ENCODE measurements at regions not wholly inside any gene's neighbourhood (a gene's known extent, or its start where the extent isn't known, plus 50 kb on each side); places are given as distances from the start of the nearest gene placed in this dataset. TPM values are rescaled to one million over a fixed set of nuclear protein-coding genes. Genes with fewer than 3 reads are reported as not detected.

DNA sequence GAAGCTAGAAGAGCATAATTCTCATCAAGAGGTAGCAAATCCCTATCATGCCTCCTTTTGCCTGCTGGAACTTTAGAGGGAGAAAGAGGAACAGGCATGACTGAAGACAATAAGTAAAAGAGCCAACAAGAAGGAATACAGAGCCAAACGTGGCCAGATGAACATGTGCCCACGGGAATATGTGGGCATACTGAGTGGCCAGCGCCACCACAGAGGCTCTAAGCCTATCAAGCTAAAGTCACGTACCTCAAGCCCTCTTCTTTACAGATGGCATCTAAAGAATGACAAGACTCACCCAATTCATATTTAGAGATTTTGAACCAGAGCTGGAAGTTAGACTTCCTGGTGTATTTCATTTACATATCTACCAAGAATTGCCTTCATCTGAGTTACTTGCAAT lies 59.9 kb upstream of the ITGA4 start:
- DNase-seq (ENCODE audit: low spot score): no peak
- TF ChIP-seq, protein P1, sequence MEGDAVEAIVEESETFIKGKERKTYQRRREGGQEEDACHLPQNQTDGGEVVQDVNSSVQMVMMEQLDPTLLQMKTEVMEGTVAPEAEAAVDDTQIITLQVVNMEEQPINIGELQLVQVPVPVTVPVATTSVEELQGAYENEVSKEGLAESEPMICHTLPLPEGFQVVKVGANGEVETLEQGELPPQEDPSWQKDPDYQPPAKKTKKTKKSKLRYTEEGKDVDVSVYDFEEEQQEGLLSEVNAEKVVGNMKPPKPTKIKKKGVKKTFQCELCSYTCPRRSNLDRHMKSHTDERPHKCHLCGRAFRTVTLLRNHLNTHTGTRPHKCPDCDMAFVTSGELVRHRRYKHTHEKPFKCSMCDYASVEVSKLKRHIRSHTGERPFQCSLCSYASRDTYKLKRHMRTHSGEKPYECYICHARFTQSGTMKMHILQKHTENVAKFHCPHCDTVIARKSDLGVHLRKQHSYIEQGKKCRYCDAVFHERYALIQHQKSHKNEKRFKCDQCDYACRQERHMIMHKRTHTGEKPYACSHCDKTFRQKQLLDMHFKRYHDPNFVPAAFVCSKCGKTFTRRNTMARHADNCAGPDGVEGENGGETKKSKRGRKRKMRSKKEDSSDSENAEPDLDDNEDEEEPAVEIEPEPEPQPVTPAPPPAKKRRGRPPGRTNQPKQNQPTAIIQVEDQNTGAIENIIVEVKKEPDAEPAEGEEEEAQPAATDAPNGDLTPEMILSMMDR (IDR thresholded peaks at IDR 0.05): no peak
- Mint-ChIP-seq H3K9me3 (ENCODE audit: low read depth) (peaks cover 2% of the 10 kb centered on the region), H3K27ac (ENCODE audit: unreplicated experiment) (no peak overlapping the region), H3K36me3 (ENCODE audit: low read depth) (no peaks in the 10 kb centered on the region), H3K27me3 (ENCODE audit: low read depth) (no peaks in the 10 kb centered on the region), H3K4me1 (ENCODE audit: low read depth) (peaks cover 22% of the 10 kb centered on the region), H3K4me3 (ENCODE audit: unreplicated experiment) (no peak overlapping the region)

DNA sequence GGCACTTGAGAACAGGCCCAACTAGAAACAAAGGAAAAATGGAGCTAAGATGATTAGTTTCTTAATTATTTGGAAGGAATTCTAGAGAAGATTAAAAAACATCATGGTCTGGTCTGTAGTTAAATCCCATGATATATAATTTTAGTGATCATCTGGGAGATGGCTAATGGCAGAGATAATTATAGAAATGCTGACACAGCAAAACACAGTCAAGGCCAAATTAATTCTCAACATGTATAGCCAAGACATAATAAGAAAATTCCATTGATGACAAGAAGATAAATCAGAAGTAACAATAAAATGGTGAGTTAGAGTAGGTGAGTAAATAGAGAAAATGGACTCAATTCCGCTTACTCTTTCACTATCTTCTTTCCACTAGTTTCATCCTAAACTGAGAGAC lies 59.2 kb upstream of the ITGA4 start:
- H3K27me3 Mint-ChIP-seq (ENCODE audit: low read depth): no peaks in the 10 kb centered on the region
- DNase-seq (ENCODE audit: low spot score): no peak
- no peaks in the 10 kb centered on the region for H3K36me3 Mint-ChIP-seq (ENCODE audit: low read depth)
- H3K27ac Mint-ChIP-seq (ENCODE audit: unreplicated experiment): no peak overlapping the region
- peaks cover 22% of the 10 kb centered on the region for H3K4me1 Mint-ChIP-seq (ENCODE audit: low read depth)
- H3K9me3 Mint-ChIP-seq (ENCODE audit: low read depth): peaks cover 2% of the 10 kb centered on the region
- TF ChIP-seq, protein P1 (IDR thresholded peaks at IDR 0.05): no peak
- H3K4me3 Mint-ChIP-seq (ENCODE audit: unreplicated experiment): no peak overlapping the region

DNA sequence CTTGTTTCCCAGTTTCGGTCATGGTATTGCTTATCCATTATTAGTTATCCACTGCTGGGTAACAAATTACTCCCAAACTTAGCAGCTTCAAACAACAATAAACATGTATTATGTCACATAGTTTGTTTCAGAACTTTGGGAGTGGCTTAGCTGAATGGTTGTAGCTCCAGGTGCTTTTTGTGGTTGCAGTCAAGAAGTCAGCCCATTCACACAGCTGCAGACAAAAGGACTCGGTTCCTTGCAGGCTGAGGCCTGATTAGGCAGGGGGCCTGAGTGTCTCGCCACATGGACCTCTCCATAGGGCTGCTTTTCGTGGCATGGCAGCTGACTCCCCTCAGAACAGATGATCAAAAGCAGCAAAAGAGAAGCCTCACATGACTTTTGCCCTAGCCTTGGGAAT lies 58.2 kb upstream of the ITGA4 start:
- Mint-ChIP-seq H3K4me3 (ENCODE audit: unreplicated experiment) (no peak overlapping the region), H3K27me3 (ENCODE audit: low read depth) (no peaks in the 10 kb centered on the region), H3K27ac (ENCODE audit: unreplicated experiment) (no peak overlapping the region), H3K36me3 (ENCODE audit: low read depth) (no peaks in the 10 kb centered on the region), H3K4me1 (ENCODE audit: low read depth) (peaks cover 16% of the 10 kb centered on the region), H3K9me3 (ENCODE audit: low read depth) (peaks cover 2% of the 10 kb centered on the region)
- DNase-seq (ENCODE audit: low spot score): no peak
- TF ChIP-seq, protein P1 (IDR thresholded peaks at IDR 0.05): no peak

DNA sequence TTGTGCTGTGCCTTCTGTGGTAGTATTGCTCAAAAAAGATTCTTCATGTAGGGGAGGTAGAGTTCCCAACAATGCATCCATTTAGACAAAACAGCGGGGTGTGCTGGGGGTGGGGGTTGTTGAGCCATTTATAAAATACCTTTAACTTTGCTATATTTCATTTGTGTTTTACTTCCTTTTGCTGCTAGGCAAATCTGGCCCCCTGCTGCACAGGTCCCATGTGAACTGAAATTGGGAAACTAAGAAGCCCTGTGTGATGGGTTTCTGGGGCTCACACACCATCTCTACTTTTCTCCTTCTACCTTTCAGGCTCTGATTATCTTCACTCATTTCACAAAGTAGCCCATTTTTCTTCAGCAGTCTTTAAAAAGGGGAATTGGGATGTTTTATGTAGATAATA lies 52.7 kb upstream of the ITGA4 start:
- Mint-ChIP-seq H3K4me3 (ENCODE audit: unreplicated experiment) (no peak overlapping the region), H3K4me1 (ENCODE audit: low read depth) (no peaks in the 10 kb centered on the region), H3K27ac (ENCODE audit: unreplicated experiment) (no peak overlapping the region), H3K9me3 (ENCODE audit: low read depth) (no peaks in the 10 kb centered on the region), H3K27me3 (ENCODE audit: low read depth) (no peaks in the 10 kb centered on the region), H3K36me3 (ENCODE audit: low read depth) (no peaks in the 10 kb centered on the region)
- TF ChIP-seq, protein P1 (IDR thresholded peaks at IDR 0.05): no peak
- no peak for DNase-seq (ENCODE audit: low spot score)

DNA sequence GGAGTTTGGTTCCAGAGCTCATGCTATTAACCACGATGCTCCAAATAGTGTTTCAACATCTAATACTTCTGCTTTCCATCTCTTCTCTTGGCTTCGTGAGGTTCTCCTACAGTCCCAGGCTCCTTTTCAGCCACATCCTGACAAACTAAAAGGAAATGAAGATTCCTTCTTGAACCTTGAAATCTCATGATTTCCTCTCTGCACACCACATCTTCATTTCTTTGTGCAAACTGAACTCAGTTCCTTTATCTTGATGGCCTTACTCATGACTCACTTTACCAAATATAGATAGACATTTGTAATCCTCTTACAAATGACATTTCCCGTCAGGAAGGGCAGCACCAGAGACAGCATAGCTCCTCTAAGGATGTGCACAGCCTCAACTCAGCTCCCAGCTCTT lies 50.0 kb upstream of the ITGA4 start:
- H3K9me3 Mint-ChIP-seq (ENCODE audit: low read depth): peaks cover 2% of the 10 kb centered on the region
- H3K27me3 Mint-ChIP-seq (ENCODE audit: low read depth): no peaks in the 10 kb centered on the region
- no peaks in the 10 kb centered on the region for H3K36me3 Mint-ChIP-seq (ENCODE audit: low read depth)
- TF ChIP-seq, protein P1 (IDR thresholded peaks at IDR 0.05): no peak
- no peaks in the 10 kb centered on the region for H3K4me1 Mint-ChIP-seq (ENCODE audit: low read depth)
- no peak overlapping the region for H3K27ac Mint-ChIP-seq (ENCODE audit: unreplicated experiment)
- no peak for DNase-seq (ENCODE audit: low spot score)
- H3K4me3 Mint-ChIP-seq (ENCODE audit: unreplicated experiment): no peak overlapping the region

Small RNAs in the stretch of these regions (microRNA-seq; reads per million reads assigned to microRNA genes)
- gene MIR4437 (ENCODE audit: borderline number of aligned reads): not detected

Data from chondrocyte (in vitro differentiated cells).